ENCODE measurements at regions not wholly inside any gene's neighbourhood (a gene's known extent, or its start where the extent isn't known, plus 50 kb on each side); places are given as distances from the start of the nearest gene placed in this dataset.

GRCh38 chr9:78618735-78619134, 321.8 kb downstream of the PSAT1 start:
- in situ Hi-C loops (cut with MboI; ENCODE audit: low sequenced_read_pairs in 4 of 4) = no loop called here
- TF ChIP-seq CTCF (IDR thresholded peaks at IDR 0.05 in 4 of 5, conservative IDR thresholded peaks at IDR 0.05 in 1 of 5) (no peak), POLR2A (IDR thresholded peaks at IDR 0.05) (no peak)
- ATAC-seq (no peak), DNase-seq (no peak)
- H3K9me3 ChIP-seq = no peaks in the 10 kb centered on the region
- intact Hi-C loops (cut with DNase I; ENCODE audit: low total_unique reads) = no loop called here
- no peak overlapping the region for H3K4me3 ChIP-seq
- no peaks in the 10 kb centered on the region for H3K4me1 ChIP-seq
- H3K27me3 ChIP-seq = no peaks in the 10 kb centered on the region
- no peaks in the 10 kb centered on the region for H3K36me3 ChIP-seq
- no peak overlapping the region for H3K27ac ChIP-seq

- Histone ChIP-seq H3K4me1 (no peaks in the 10 kb centered on the region), H3K9me3 (no peaks in the 10 kb centered on the region), H3K4me3 (no peak overlapping the region), H3K36me3 (no peaks in the 10 kb centered on the region), H3K27me3 (no peaks in the 10 kb centered on the region), H3K27ac (no peak overlapping the region)
- no peak for DNase-seq
- TF ChIP-seq POLR2A (IDR thresholded peaks at IDR 0.05) (no peak), CTCF (IDR thresholded peaks at IDR 0.05 in 4 of 5, conservative IDR thresholded peaks at IDR 0.05 in 1 of 5) (no peak)
- ATAC-seq = no peak
- intact Hi-C loops (cut with DNase I; ENCODE audit: low total_unique reads) (no loop called here), in situ Hi-C loops (cut with MboI; ENCODE audit: low sequenced_read_pairs in 4 of 4) (no loop called here)
Measured at GRCh38 chr9:78620303-78620702, 323.4 kb downstream of the PSAT1 start.

- TF ChIP-seq POLR2A (IDR thresholded peaks at IDR 0.05) = no peak
- TF ChIP-seq CTCF (IDR thresholded peaks at IDR 0.05 in 4 of 5, conservative IDR thresholded peaks at IDR 0.05 in 1 of 5) = no peak
- Histone ChIP-seq H3K4me1 (no peaks in the 10 kb centered on the region), H3K9me3 (no peaks in the 10 kb centered on the region), H3K27ac (no peak overlapping the region), H3K27me3 (no peaks in the 10 kb centered on the region), H3K4me3 (no peak overlapping the region), H3K36me3 (no peaks in the 10 kb centered on the region)
- DNase-seq (no peak), ATAC-seq (no peak)
- in situ Hi-C loops (cut with MboI; ENCODE audit: low sequenced_read_pairs in 4 of 4) = no loop called here
- intact Hi-C loops (cut with DNase I; ENCODE audit: low total_unique reads) = no loop called here
Measured at GRCh38 chr9:78620764-78621163, 323.8 kb downstream of the PSAT1 start.

- TF ChIP-seq CTCF (IDR thresholded peaks at IDR 0.05 in 4 of 5, conservative IDR thresholded peaks at IDR 0.05 in 1 of 5) (no peak), POLR2A (IDR thresholded peaks at IDR 0.05) (no peak)
- intact Hi-C loops (cut with DNase I; ENCODE audit: low total_unique reads) = no loop called here
- ATAC-seq (no peak), DNase-seq (no peak)
- Histone ChIP-seq H3K4me1 (no peaks in the 10 kb centered on the region), H3K27ac (no peak overlapping the region), H3K4me3 (no peak overlapping the region), H3K36me3 (no peaks in the 10 kb centered on the region), H3K27me3 (no peaks in the 10 kb centered on the region), H3K9me3 (no peaks in the 10 kb centered on the region)
- in situ Hi-C loops (cut with MboI; ENCODE audit: low sequenced_read_pairs in 4 of 4) = no loop called here
Measured at GRCh38 chr9:78622126-78622525, 325.2 kb downstream of the PSAT1 start.

- Histone ChIP-seq H3K27ac (no peak overlapping the region), H3K9me3 (no peaks in the 10 kb centered on the region), H3K36me3 (no peaks in the 10 kb centered on the region), H3K4me1 (no peaks in the 10 kb centered on the region), H3K4me3 (no peak overlapping the region), H3K27me3 (no peaks in the 10 kb centered on the region)
- ATAC-seq (no peak), DNase-seq (no peak)
- in situ Hi-C loops (cut with MboI; ENCODE audit: low sequenced_read_pairs in 4 of 4) (no loop called here), intact Hi-C loops (cut with DNase I; ENCODE audit: low total_unique reads) (no loop called here)
- TF ChIP-seq CTCF (IDR thresholded peaks at IDR 0.05 in 4 of 5, conservative IDR thresholded peaks at IDR 0.05 in 1 of 5) = no peak
- TF ChIP-seq POLR2A (IDR thresholded peaks at IDR 0.05) = no peak
Measured at GRCh38 chr9:78626971-78627370, 330.0 kb downstream of the PSAT1 start.

All from gastrocnemius medialis (tissue), 4 donors.